HG03025 (cell line): ENCODE measurements at regions not wholly inside any gene's neighbourhood (a gene's known extent, or its start where the extent isn't known, plus 50 kb on each side); places are given as distances from the start of the nearest gene placed in this dataset.
"Not testable (repeated sequence)": the region's sequence is repeated elsewhere in the genome, so short reads cannot be mapped to it uniquely, and the experiment has no call there.

ENCODE experiments used
- ATAC-seq: cut with Tn5 transposase; IDR thresholded peaks from one replicate; pipeline ENCODE4 v1.9.1; 2021; ENCODE audit warnings: mild to moderate bottlenecking, moderate library complexity; ENCODE audit not compliant: unreplicated experiment, low FRiP score

GRCh38 chr11:28794405-28794804 is 686.2 kb downstream of the METTL15 start:
- no peak for ATAC-seq

DNA sequence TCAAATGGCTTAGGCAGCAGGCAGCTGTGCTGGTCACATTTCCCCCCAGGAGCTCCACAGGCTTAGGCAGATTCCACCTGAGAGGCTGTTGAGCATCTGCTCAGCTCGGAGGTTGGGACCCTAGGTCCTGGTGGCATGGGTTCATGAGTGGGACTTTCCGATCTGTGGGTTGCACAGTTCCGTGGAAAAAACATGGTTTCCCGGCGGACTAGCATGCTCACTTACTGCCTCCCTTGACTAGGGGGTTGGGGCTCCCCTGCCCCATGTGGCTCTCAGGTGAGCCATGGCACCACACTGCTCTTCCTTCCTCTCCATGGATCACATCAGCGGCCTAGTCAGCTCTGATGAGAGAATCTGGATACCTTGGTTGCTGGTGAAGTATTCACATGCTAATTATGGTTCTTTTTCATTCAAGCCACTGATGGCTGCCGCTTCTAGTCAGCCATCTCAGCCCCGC is 685.1 kb downstream of the METTL15 start:
- no peak for ATAC-seq

GRCh38 chr11:28792856-28793255 is 684.7 kb downstream of the METTL15 start:
- no peak for ATAC-seq

DNA sequence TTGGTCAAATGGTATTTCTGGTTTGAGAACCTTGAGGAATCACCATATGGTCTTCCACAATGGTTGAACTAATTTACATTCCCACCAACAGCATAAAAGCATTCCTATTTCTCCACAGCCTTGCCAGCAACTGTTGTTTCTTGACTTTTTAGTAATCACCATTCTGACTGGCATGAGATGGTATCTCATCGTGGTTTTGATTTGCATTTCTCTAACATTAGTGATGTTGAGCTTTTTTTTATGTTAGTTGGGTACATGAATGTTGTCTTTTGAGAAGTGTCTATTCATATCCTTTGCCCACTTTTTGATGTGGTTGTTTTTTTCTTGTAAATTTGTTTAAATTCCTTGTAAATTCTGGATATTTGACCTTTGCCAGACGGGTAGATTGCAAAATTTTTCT is 679.7 kb downstream of the METTL15 start:
- not testable (repeated sequence) for ATAC-seq

DNA sequence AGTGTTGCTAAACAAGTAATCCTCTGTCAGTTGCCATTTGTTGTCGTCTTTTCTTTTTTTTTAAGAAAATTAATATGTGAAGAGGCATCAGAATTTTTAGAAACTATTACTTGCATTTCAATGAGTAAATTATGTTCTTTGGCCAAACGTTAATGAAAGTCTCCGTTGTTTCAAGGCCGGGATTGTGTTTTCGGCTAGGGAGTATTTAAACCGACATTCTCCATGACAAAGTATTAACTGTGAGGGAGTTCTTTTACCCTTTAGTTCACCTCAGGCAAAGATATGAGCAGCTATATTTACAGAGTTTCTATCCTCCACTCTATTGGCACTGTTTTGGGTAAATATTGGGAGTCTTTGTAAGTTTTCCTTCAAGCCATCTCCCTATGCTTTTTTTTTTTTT is 668.9 kb downstream of the METTL15 start:
- no peak for ATAC-seq

- no peak for ATAC-seq
Observed at GRCh38 chr11:28773606-28774005, 665.4 kb downstream of the METTL15 start.

DNA sequence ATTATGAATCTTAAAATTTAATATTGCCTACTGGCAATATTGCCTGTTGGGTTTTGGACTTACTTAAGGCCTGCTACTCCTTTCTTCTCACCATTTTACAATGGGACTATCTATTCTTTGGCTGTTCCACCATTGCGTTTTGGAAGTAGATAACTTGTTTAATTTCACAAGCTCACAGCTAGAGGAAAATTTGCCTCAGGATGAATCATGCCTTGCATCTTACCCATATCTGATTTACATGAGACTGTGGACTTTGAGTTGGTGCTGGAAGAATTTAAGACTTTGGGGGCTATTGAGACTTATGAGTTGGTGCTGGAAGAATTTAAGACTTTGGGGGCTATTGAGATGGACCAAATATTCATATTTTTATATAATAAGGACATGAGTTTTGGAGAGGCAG is 662.6 kb downstream of the METTL15 start:
- ATAC-seq = no peak

DNA sequence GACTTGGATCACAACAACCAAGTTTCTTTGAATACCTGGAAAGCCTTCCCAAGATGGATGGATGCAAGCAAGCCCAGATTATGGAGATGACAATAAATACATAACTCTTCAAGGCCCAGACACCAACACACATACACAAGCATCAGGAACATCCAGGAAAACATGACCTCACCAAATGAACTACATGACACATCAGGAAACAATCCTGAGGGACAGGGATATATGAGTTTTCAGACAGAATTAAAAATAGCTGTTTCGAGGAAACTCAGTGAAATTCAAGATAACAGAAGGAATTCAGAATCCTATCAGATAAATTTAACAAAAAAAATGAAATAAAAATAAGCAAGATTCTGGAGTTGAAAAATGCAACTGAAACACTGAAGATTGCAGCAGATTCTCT is 659.4 kb downstream of the METTL15 start:
- ATAC-seq = no peak

- no peak for ATAC-seq
Observed at GRCh38 chr11:28763876-28764275, 655.7 kb downstream of the METTL15 start.

GRCh38 chr11:28763151-28763550 is 655.0 kb downstream of the METTL15 start:
- no peak for ATAC-seq

DNA sequence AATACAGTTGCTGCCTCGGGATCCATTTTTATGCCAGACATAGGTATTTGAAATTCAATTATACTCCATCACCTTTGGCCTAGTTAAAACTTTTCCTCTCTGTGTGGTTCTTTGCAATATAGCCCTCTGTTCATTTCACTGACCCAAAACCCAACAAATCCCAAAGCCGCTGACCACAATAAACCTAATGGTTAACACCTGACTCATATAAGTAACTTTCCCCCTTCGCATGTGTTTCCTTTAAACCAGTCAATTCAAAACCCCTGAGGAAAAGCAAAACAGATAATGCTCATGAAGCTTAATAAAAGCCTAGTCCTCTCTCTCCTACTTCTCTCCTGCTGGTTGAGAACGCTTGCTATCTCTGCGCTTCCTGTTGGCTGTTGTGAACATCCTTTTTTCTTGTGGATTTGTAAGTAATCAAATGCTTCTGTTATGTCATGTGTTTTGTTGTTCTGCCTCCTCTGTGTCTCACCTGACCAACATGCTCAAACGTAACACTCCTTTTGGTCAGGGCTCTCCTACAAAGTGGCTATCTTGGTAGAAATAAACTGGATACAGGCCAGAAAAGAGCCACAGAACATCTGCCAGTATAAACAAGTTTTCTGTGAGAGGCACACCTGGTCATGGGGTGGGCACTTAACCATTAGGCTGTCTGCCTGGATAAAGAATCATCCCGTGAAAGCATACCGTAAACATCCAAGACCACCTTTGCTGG is 652.6 kb downstream of the METTL15 start:
- no peak for ATAC-seq

GRCh38 chr11:28759311-28759710 is 651.1 kb downstream of the METTL15 start:
- no peak for ATAC-seq

DNA sequence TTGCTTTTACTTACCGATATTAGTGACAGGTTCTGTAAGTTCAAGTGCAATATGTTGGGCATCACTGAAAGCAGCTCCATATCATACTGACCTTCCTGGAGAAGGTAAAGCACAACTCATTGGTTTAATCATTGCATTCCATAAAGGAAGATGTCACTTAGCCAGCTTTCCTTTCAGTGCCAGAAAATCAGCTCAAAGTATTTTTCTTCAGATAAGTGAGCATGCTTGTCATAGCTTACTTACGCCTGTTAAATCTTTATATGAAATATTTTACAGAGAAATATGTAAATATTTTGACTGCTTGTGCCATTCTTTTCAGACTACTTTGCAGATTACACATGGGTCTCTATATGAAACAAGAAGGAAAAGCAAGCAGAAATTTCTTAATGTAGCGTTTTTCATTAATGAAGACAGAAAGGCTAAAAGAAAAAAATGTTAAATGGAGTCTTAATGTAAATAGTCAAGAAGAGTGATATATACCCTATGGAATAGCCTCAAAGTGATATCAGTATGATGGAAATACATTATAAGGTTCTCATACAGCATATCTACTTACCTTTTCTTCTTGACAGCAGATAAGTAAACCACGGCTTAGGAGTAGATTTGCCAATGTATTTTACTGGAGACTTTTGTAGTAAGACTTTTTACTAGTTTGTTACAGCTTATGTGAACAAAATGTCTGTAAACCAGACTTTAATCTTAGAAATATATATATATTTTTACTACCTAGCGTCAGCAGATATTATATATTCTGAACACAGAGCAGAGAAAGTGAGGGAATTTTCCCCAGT is 649.7 kb downstream of the METTL15 start:
- no peak for ATAC-seq

DNA sequence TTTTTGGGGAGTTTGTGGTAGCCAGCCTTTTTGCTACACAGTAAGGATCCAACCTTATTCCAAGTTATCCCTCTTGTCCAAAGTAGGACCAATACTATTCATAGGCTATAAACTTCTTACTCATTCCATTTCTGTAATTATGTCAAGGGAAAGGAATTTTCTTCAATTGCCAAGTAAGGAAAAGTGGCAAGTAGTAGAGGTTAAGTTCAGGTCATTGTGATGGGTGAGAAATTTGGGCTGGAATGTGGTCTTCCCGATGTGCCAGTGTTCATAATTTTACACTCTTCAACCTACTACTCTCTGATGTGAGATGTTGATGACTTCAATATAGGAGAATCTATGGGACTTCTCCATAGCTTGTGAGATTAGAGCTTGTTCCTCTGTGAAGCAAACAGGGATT is 648.8 kb downstream of the METTL15 start:
- ATAC-seq = no peak

GRCh38 chr11:28743061-28743550 is 634.9 kb downstream of the METTL15 start:
- ATAC-seq = no peak

- ATAC-seq = no peak
Observed at GRCh38 chr11:28739489-28740280, 631.5 kb downstream of the METTL15 start.

DNA sequence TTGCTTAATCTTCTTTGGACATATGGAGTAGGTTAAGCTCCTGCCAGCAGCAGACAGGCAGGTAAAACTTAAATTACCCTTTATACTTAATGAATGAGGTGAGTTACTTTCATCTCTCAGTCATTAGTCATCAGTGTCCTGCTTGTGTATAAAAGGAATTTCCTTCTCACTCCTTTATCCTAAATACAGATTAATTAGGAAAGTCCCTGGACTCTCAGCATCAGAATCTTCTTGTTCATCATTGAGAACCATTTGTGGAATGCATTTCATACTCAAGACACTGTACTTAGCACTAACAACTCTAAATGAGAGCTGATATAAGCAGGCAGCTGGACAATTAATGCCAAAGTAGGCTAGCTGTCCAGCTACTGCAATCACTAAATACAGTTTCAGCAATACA is 630.4 kb downstream of the METTL15 start:
- no peak for ATAC-seq

GRCh38 chr11:28736256-28736655 is 628.1 kb downstream of the METTL15 start:
- ATAC-seq = no peak

GRCh38 chr11:28735511-28735910 is 627.3 kb downstream of the METTL15 start:
- no peak for ATAC-seq

- ATAC-seq = no peak
Observed at GRCh38 chr11:28730889-28731288, 622.7 kb downstream of the METTL15 start.

DNA sequence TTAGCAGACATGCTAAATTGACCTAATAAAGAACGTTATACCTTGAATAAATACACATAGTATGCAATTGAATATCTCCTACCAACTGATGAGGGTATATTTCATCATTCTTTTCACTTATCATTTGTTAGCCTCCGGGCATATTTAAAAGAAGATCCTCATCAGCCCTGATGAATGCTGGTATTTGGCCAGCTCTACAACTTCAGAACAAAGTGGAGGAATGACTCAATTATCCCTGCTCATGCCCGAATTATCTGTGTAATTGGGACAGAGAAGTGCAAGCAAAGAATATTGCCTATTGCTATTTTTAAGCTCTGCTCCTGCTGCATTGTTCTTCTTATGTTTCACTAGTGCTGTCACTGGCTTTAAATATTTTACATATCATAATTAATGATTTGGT is 622.1 kb downstream of the METTL15 start:
- ATAC-seq = no peak
